C4-2B (cell line): ENCODE measurements at regions not wholly inside any gene's neighbourhood (a gene's known extent, or its start where the extent isn't known, plus 50 kb on each side); places are given as distances from the start of the nearest gene placed in this dataset.

Source experiments
- CTCF ChIP-seq: fragments of 450-650 bp; conservative IDR thresholded peaks from 2 replicates; pipeline ENCODE4 v1.5.1; 2017; ENCODE audit warnings: mild to moderate bottlenecking
- ZFX ChIP-seq: fragments of 450-650 bp; IDR thresholded peaks from 2 replicates; pipeline ENCODE4 v1.6.1; 2017

- TF ChIP-seq CTCF = no peak
- TF ChIP-seq ZFX = no peak
Observed at GRCh38 chr2:60271713-60272112, 281.7 kb downstream of the BCL11A start.
